ENCODE measurements at regions not wholly inside any gene's neighbourhood (a gene's known extent, or its start where the extent isn't known, plus 50 kb on each side); places are given as distances from the start of the nearest gene placed in this dataset.

DNA sequence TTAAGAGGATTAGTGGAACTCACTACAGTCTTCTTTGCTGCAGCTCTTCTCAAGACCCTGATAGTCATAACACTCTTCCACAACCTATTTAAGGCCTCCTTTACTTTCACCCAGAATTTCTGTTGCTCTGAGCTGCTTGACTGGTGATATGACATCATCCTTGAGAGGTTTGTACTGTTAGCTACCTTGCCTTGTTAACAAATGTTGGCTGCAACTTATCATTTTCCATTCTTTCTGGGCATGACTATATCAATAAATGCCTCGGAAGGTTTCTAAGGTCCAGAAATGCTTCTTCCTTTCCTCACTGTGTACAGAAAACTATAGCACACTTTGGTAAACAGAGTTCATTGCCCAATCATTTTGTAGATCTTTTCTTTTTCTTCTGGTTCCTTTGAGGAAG is 1292.2 kb upstream of the TMPRSS15 start:
- H3K27me3 ChIP-seq (replicated peaks in 1 of 7): no peaks in the 10 kb centered on the region
- H3K36me3 ChIP-seq: no peaks in the 10 kb centered on the region
- TF ChIP-seq POLR2AphosphoS5 (IDR thresholded peaks at IDR 0.05): no peak
- TF ChIP-seq, protein P1, sequence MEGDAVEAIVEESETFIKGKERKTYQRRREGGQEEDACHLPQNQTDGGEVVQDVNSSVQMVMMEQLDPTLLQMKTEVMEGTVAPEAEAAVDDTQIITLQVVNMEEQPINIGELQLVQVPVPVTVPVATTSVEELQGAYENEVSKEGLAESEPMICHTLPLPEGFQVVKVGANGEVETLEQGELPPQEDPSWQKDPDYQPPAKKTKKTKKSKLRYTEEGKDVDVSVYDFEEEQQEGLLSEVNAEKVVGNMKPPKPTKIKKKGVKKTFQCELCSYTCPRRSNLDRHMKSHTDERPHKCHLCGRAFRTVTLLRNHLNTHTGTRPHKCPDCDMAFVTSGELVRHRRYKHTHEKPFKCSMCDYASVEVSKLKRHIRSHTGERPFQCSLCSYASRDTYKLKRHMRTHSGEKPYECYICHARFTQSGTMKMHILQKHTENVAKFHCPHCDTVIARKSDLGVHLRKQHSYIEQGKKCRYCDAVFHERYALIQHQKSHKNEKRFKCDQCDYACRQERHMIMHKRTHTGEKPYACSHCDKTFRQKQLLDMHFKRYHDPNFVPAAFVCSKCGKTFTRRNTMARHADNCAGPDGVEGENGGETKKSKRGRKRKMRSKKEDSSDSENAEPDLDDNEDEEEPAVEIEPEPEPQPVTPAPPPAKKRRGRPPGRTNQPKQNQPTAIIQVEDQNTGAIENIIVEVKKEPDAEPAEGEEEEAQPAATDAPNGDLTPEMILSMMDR (IDR thresholded peaks at IDR 0.05 in 8 of 11, conservative IDR thresholded peaks at IDR 0.05 in 3 of 11): no peak
- no peak for TF ChIP-seq POLR2A (IDR thresholded peaks at IDR 0.05)
- WGBS, 5 donors: 49 to 97% (median 78%) methylated on average over 1 of the region's 1 CpG
- intact Hi-C loops (cut with DNase I; ENCODE audit: low total_unique reads): no loop called here
- H3K4me1 ChIP-seq: no peaks in the 10 kb centered on the region
- no peak for DNase-seq
- H3K9me3 ChIP-seq: peaks cover 0 to 11% (median 1%) of the 10 kb centered on the region in 8 donors
- no peak overlapping the region for H3K4me3 ChIP-seq
- no peak overlapping the region for H3K27ac ChIP-seq

DNA sequence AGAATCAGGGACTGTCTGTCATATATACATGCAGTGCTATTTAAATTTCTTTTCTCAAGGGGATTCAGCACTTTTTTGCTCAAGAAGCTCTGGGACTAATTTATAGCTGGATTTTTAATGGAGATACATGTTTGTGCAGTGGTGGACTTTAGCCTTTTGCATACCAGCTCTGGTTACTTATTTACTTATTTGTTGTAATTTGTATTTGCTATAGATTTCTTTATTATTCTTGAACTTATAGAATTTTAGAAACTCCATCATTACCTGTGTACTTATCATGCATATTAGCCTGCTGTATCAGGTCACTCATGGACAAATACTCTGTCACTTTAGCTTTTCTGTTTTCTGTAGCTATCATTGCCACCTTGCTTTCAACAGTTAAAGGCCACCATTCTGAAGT is 1296.9 kb upstream of the TMPRSS15 start:
- intact Hi-C loops (cut with DNase I; ENCODE audit: low total_unique reads): no loop called here
- no peak overlapping the region for H3K27ac ChIP-seq
- no peak for DNase-seq
- TF ChIP-seq POLR2A (IDR thresholded peaks at IDR 0.05) (no peak), POLR2AphosphoS5 (IDR thresholded peaks at IDR 0.05) (no peak)
- TF ChIP-seq, protein P1 (IDR thresholded peaks at IDR 0.05 in 8 of 11, conservative IDR thresholded peaks at IDR 0.05 in 3 of 11): no peak
- H3K4me3 ChIP-seq: no peak overlapping the region
- no peaks in the 10 kb centered on the region for H3K27me3 ChIP-seq (replicated peaks in 1 of 7)
- H3K9me3 ChIP-seq: peaks cover 0 to 27% (median 2%) of the 10 kb centered on the region in 8 donors
- H3K36me3 ChIP-seq: no peaks in the 10 kb centered on the region
- H3K4me1 ChIP-seq: no peaks in the 10 kb centered on the region

GRCh38 chr21:19702726-19703125 is 1295.5 kb upstream of the NCAM2 start:
- no peak for TF ChIP-seq POLR2A (IDR thresholded peaks at IDR 0.05)
- TF ChIP-seq, protein P1 (IDR thresholded peaks at IDR 0.05 in 8 of 11, conservative IDR thresholded peaks at IDR 0.05 in 3 of 11): no peak
- no peak for TF ChIP-seq POLR2AphosphoS5 (IDR thresholded peaks at IDR 0.05)
- DNase-seq: no peak
- 35 to 82% (median 43%) methylated on average over 1 of the region's 1 CpG for WGBS, 5 donors
- Histone ChIP-seq H3K9me3 (peaks cover 0 to 49% (median 11%) of the 10 kb centered on the region in 8 donors), H3K27ac (no peak overlapping the region), H3K36me3 (no peaks in the 10 kb centered on the region), H3K27me3 (replicated peaks in 1 of 7) (no peaks in the 10 kb centered on the region), H3K4me3 (no peak overlapping the region), H3K4me1 (no peaks in the 10 kb centered on the region)
- intact Hi-C loops (cut with DNase I; ENCODE audit: low total_unique reads): no loop called here

DNA sequence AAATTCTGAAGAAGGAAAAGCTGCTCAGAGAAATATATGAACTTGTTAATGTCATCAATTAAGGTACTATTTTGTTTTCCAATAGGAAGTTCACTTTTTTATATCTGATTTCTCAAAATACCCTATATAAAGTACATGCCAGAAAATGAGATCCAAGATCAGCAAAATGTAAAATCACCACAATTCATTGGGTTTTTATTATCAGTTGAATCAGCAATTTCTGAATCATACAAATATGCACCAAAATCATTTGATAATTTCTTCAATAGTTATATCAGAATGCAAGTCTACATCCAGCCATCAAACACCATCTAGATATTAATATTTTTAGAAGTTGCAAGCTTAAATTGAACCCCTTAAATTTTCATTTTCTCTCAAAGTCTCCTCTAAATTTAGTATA is 1293.4 kb upstream of the NCAM2 start:
- TF ChIP-seq POLR2AphosphoS5 (IDR thresholded peaks at IDR 0.05): no peak
- TF ChIP-seq, protein P1 (IDR thresholded peaks at IDR 0.05 in 8 of 11, conservative IDR thresholded peaks at IDR 0.05 in 3 of 11): no peak
- no peak for TF ChIP-seq POLR2A (IDR thresholded peaks at IDR 0.05)
- DNase-seq: no peak
- Histone ChIP-seq H3K9me3 (peaks cover 0 to 61% (median 14%) of the 10 kb centered on the region in 8 donors), H3K4me1 (no peaks in the 10 kb centered on the region), H3K4me3 (no peak overlapping the region), H3K27ac (no peak overlapping the region), H3K27me3 (replicated peaks in 1 of 7) (no peaks in the 10 kb centered on the region), H3K36me3 (no peaks in the 10 kb centered on the region)
- intact Hi-C loops (cut with DNase I; ENCODE audit: low total_unique reads): no loop called here
